ENCODE measurements at regions not wholly inside any gene's neighbourhood (a gene's known extent, or its start where the extent isn't known, plus 50 kb on each side); places are given as distances from the start of the nearest gene placed in this dataset.

GRCh38 chr15:35309886-35310285, 224.8 kb upstream of the NANOGP8 start (continued):
- TF ChIP-seq JUNB (IDR thresholded peaks at IDR 0.05; ENCODE audit: unreplicated experiment): no peak
- TF ChIP-seq EZH2phosphoT487 (IDR thresholded peaks at IDR 0.05; ENCODE audit: unreplicated experiment): no peak

GRCh38 chr15:35308802-35309201, 223.7 kb upstream of the NANOGP8 start:
- no peaks in the 10 kb centered on the region for H3F3A ChIP-seq (replicated peaks; ENCODE audit: low read depth)
- H3K79me2 ChIP-seq (replicated peaks; ENCODE audit: insufficient read depth): no peaks in the 10 kb centered on the region
- ATAC-seq (no peak), DNase-seq (ENCODE audit: low spot score) (no peak)
- TF ChIP-seq CREB1 (CRISPR knock-in tag; IDR thresholded peaks at IDR 0.05; ENCODE audit: low read depth) (no peak), REST (IDR thresholded peaks at IDR 0.05; ENCODE audit: unreplicated experiment) (no peak), STAT1 (IDR thresholded peaks at IDR 0.05; ENCODE audit: unreplicated experiment) (no peak), CTCF (conservative IDR thresholded peaks at IDR 0.05; ENCODE audit: low read depth in 2 of 2) (no peak), ETS1 (IDR thresholded peaks at IDR 0.05) (no peak), ZNF331 (CRISPR knock-in tag; IDR thresholded peaks at IDR 0.05; ENCODE audit: low read depth) (no peak), JUNB (IDR thresholded peaks at IDR 0.05; ENCODE audit: unreplicated experiment) (no peak)
- H3K9me2 ChIP-seq (ENCODE audit: insufficient read depth): no peaks in the 10 kb centered on the region
- no peaks in the 10 kb centered on the region for H3K27me3 ChIP-seq (ENCODE audit: insufficient read depth)
- no peaks in the 10 kb centered on the region for H4K20me1 ChIP-seq (replicated peaks; ENCODE audit: insufficient read depth)
- H3K4me1 ChIP-seq (ENCODE audit: insufficient read depth): no peaks in the 10 kb centered on the region
- H3K4me2 ChIP-seq: no peak overlapping the region
- H3K4me1 Mint-ChIP-seq: peaks cover 10% of the 10 kb centered on the region
- no peak overlapping the region for H3K4me3 ChIP-seq
- H3K27ac ChIP-seq (ENCODE audit: low read depth): no peak overlapping the region
- no peaks in the 10 kb centered on the region for H3K27me3 Mint-ChIP-seq (ENCODE audit: insufficient read depth, low read depth, poor library complexity)
- H2AFZ ChIP-seq: no peak overlapping the region
- H3K27ac Mint-ChIP-seq: no peak overlapping the region
- no peaks in the 10 kb centered on the region for H3K36me3 Mint-ChIP-seq (ENCODE audit: low read depth)
- H3K36me3 ChIP-seq (ENCODE audit: insufficient read depth): no peaks in the 10 kb centered on the region
- no peaks in the 10 kb centered on the region for H3K9me3 Mint-ChIP-seq
- H3K4me3 Mint-ChIP-seq: no peak overlapping the region
